OCI-LY7 (cell line): ENCODE measurements at regions not wholly inside any gene's neighbourhood (a gene's known extent, or its start where the extent isn't known, plus 50 kb on each side); places are given as distances from the start of the nearest gene placed in this dataset.

Source experiments
- BruUV-seq: library from RNA; stranded (reverse); fragments of 400-500 nt; replicated peaks from 2 replicates; lab custom pipeline; 2021; lab: Mats Ljungman, UMichigan
- CTCF ChIA-PET: fragments of 300-600 bp; sonication (Branson Sonifier 250); formaldehyde crosslinking; loops from one replicate; lab custom pipeline; 2022; ENCODE audit warnings: antibody characterized with exemption; ENCODE audit not compliant: unreplicated experiment; lab: Charles Lee
- POLR2A ChIA-PET: fragments of 300-600 bp; sonication (Branson Sonifier 250); formaldehyde crosslinking; loops from one replicate; lab custom pipeline; 2022; ENCODE audit warnings: antibody characterized with exemption; lab: Charles Lee
- DNase-seq: peaks from one replicate; pipeline ENCODE4 v3.0.0-alpha.2; 2015; ENCODE audit warnings: low spot score
- H2AFZ ChIP-seq: fragments of 200-600 bp; sonication (generic), shearing (Covaris generic); 2 replicates; pipeline ENCODE4 v1.6.1; 2014; ENCODE audit warnings: mild to moderate bottlenecking, antibody characterized with exemption, low read length, moderate library complexity
- H3K27ac ChIP-seq: fragments of 200-600 bp; sonication (generic); 2 replicates; pipeline ENCODE4 v1.5.1; 2014; ENCODE audit warnings: mixed run types, low read depth, mild to moderate bottlenecking, moderate library complexity, low read length, inconsistent platforms; ENCODE audit not compliant: poor library complexity, severe bottlenecking
- H3K36me3 ChIP-seq: fragments of 200-600 bp; sonication (generic); 2 replicates; pipeline ENCODE4 v1.6.1; 2014; ENCODE audit warnings: mild to moderate bottlenecking, antibody characterized with exemption, low read length, moderate library complexity, mixed read lengths; ENCODE audit not compliant: insufficient read depth
- H3K4me1 ChIP-seq: fragments of 200-600 bp; sonication (generic); 2 replicates; pipeline ENCODE4 v1.5.1; 2014; ENCODE audit warnings: mild to moderate bottlenecking, low read length; ENCODE audit not compliant: insufficient read depth, poor library complexity, severe bottlenecking
- H3K4me2 ChIP-seq: fragments of 200-600 bp; sonication (generic); 2 replicates; pipeline ENCODE4 v1.6.1; 2014; ENCODE audit warnings: mild to moderate bottlenecking, low read length
- H3K4me3 ChIP-seq: fragments of 200-600 bp; sonication (generic); 2 replicates; pipeline ENCODE4 v1.5.1; 2014; ENCODE audit warnings: mild to moderate bottlenecking, low read depth, low read length; ENCODE audit not compliant: poor library complexity, severe bottlenecking
- H3K79me2 ChIP-seq: fragments of 200-600 bp; sonication (generic); 2 replicates; pipeline ENCODE4 v1.6.1; 2016; ENCODE audit warnings: low read depth, mild to moderate bottlenecking, low read length, moderate library complexity, mixed read lengths; ENCODE audit not compliant: insufficient read depth
- H3K9me2 ChIP-seq: fragments of 200-600 bp; sonication (generic); 2 replicates; pipeline ENCODE4 v1.6.1; 2016; ENCODE audit warnings: mild to moderate bottlenecking, low read length, mixed read lengths; ENCODE audit not compliant: insufficient read depth
- H3K9me3 ChIP-seq: fragments of 200-600 bp; sonication (generic); 2 replicates; pipeline ENCODE4 v1.6.1; 2014; ENCODE audit warnings: mild to moderate bottlenecking, mixed run types, low read length, mixed read lengths
- H4K20me1 ChIP-seq: fragments of 200-600 bp; sonication (generic); 2 replicates; pipeline ENCODE4 v1.6.1; 2014; ENCODE audit warnings: mild to moderate bottlenecking, antibody characterized with exemption, low read length, moderate library complexity, mixed read lengths; ENCODE audit not compliant: insufficient read depth
- CTCF ChIP-seq: fragments of 200-600 bp; sonication (generic); conservative IDR thresholded peaks from 2 replicates; pipeline ENCODE4 v1.5.1; 2014; ENCODE audit warnings: mild to moderate bottlenecking, antibody characterized with exemption, low read length, moderate library complexity, mixed read lengths
- EZH2phosphoT487 ChIP-seq: fragments of 200-600 bp; sonication (generic); IDR thresholded peaks from 2 replicates; pipeline ENCODE4 v1.6.1; 2018; ENCODE audit warnings: low read depth, borderline replicate concordance, mild to moderate bottlenecking, mixed run types, antibody characterized with exemption, low read length, moderate library complexity, mixed read lengths
- intact Hi-C: fragments of 100-400 bp; cut with micrococcal nuclease; formaldehyde crosslinking; loops from one replicate; pipeline ENCODE4 v1.10.0; 2022; ENCODE audit not compliant: unreplicated experiment

GRCh38 chr1:70778056-70778762 lies 269.4 kb downstream of the PTGER3 start:
- no peak for DNase-seq
- no peak overlapping the region for H2AFZ ChIP-seq
- H3K4me3 ChIP-seq: no peak overlapping the region
- H3K9me2 ChIP-seq: no peaks in the 10 kb centered on the region; the same call in 1 of the 2 replicates
- ChIA-PET CTCF (no interaction called here), POLR2A (interaction anchor here (0.6 kb wide), 1 partner anchor 415 kb away, joined by 3 read pairs; no protein-coding TSS in a partner anchor)
- intact Hi-C loops: no loop called here
- H3K79me2 ChIP-seq: no peaks in the 10 kb centered on the region
- no peaks in the 10 kb centered on the region for H3K4me1 ChIP-seq
- no peaks in the 10 kb centered on the region for H4K20me1 ChIP-seq
- no TSS peak for BruUV-seq
- TF ChIP-seq CTCF (no peak), EZH2phosphoT487 (no peak)
- no peaks in the 10 kb centered on the region for H3K9me3 ChIP-seq
- no peak overlapping the region for H3K27ac ChIP-seq
- H3K36me3 ChIP-seq: no peaks in the 10 kb centered on the region
- no peak overlapping the region for H3K4me2 ChIP-seq

DNA sequence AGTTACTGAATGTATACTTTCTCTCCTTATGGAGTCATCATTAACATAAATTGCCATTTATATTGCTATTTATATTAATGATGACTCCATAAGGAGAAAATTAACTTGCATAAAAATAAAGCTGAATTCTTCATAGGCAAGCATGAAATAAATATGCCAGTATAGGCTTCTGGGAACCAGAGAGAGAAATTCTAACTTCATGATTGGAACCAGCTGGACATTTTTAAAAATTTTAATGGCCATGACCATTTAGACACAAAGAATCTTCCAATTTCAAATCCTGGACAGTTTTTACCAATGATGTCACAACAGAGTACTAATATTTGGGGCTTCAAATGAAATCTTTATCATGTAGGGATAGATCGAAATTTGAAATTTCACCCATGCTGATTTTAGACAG lies 268.7 kb downstream of the PTGER3 start:
- H3K27ac ChIP-seq: no peak overlapping the region
- DNase-seq: no peak
- no peaks in the 10 kb centered on the region for H3K79me2 ChIP-seq
- H3K4me2 ChIP-seq: no peak overlapping the region
- no peaks in the 10 kb centered on the region; the same call in 1 of the 2 replicates for H3K9me2 ChIP-seq
- POLR2A ChIA-PET: interaction anchor here (0.6 kb wide), 1 partner anchor 415 kb away, joined by 3 read pairs; no protein-coding TSS in a partner anchor
- no peak overlapping the region for H2AFZ ChIP-seq
- H3K4me1 ChIP-seq: no peaks in the 10 kb centered on the region
- no peaks in the 10 kb centered on the region for H3K36me3 ChIP-seq
- H4K20me1 ChIP-seq: no peaks in the 10 kb centered on the region
- no peak overlapping the region for H3K4me3 ChIP-seq
- intact Hi-C loops: no loop called here
- no TSS peak for BruUV-seq
- CTCF ChIA-PET: no interaction called here
- no peak for TF ChIP-seq EZH2phosphoT487
- TF ChIP-seq CTCF: no peak
- no peaks in the 10 kb centered on the region for H3K9me3 ChIP-seq

DNA sequence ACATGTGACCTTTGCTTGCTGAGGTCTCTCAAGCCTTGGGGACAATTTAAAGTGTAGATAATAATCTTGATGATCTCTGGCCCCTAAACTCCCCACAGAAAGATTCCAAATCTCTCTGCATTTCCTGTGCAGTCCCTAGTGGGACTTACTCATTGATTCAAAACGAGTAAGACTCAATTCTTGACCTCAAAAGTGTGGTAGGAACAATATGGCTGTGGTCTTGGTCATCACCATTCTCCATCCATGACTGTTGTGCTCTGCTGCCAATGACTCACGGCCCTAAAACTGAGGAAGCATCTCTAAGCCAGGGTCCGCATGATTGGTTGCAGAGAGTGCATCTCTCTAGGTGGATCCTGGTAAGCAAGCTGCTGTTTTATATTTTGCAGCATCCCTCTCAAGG lies 268.0 kb downstream of the PTGER3 start:
- Histone ChIP-seq H4K20me1 (no peaks in the 10 kb centered on the region), H3K4me1 (no peaks in the 10 kb centered on the region), H2AFZ (no peak overlapping the region), H3K4me3 (no peak overlapping the region), H3K4me2 (no peak overlapping the region), H3K27ac (no peak overlapping the region), H3K36me3 (no peaks in the 10 kb centered on the region), H3K9me2 (no peaks in the 10 kb centered on the region; the same call in 1 of the 2 replicates), H3K9me3 (no peaks in the 10 kb centered on the region), H3K79me2 (no peaks in the 10 kb centered on the region)
- no TSS peak for BruUV-seq
- DNase-seq: no peak
- CTCF ChIA-PET: no interaction called here
- POLR2A ChIA-PET: no interaction called here
- intact Hi-C loops: no loop called here
- no peak for TF ChIP-seq EZH2phosphoT487
- no peak for TF ChIP-seq CTCF
